SK-N-SH (cell line): ENCODE measurements at regions not wholly inside any gene's neighbourhood (a gene's known extent, or its start where the extent isn't known, plus 50 kb on each side); places are given as distances from the start of the nearest gene placed in this dataset.
A peak's percentile ranks its signal among the peaks of the same experiment; 100 is the strongest.

Experiments used
- CTCF ChIA-PET: fragments of 300-600, 350-600 bp; formaldehyde crosslinking; extraction: SDS; loops from one replicate; lab custom pipeline; 2021; lab: Yijun Ruan, JAX
- POLR2A ChIA-PET: fragments of 350-600 bp; sonication (Branson Sonifier 250); formaldehyde crosslinking; extraction: SDS; loops from one replicate; lab custom pipeline; 2020; ENCODE audit warnings: antibody characterized with exemption, inconsistent platforms; lab: Yijun Ruan, JAX
- DNase-seq: peaks from one replicate; pipeline ENCODE4 v3.0.0; 2012
- H2AFZ ChIP-seq: fragments of 200-600 bp; sonication (generic); 2 replicates; pipeline ENCODE4 v1.8.1; 2016; ENCODE audit warnings: antibody characterized with exemption, mild to moderate bottlenecking, low read depth
- H3F3A ChIP-seq: fragments of 200-600 bp; sonication (generic); replicated peaks from 2 replicates; pipeline ENCODE3; 2016; ENCODE audit warnings: antibody characterized with exemption, mild to moderate bottlenecking; ENCODE audit not compliant: insufficient read depth
- H3K27ac ChIP-seq, 2 experiments: fragments of 200-500 bp in 1 of 2; fragments of 200-600 bp in 1 of 2; sonication (Bioruptor generic) in 1 of 2; sonication (generic), shearing (Covaris generic) in 1 of 2; 2 replicates each; pipeline versions ENCODE4 v1.5.1 to v1.6.1; 2014 to 2016; ENCODE audit warnings: low read depth in 2 of 2, inconsistent platforms in 1 of 2, low read length in 1 of 2, mild to moderate bottlenecking in 1 of 2, mixed read lengths in 1 of 2
- H3K27me3 ChIP-seq: fragments of 200-600 bp; sonication (generic), shearing (Covaris generic); 2 replicates; pipeline ENCODE4 v1.6.1; 2016; ENCODE audit warnings: mixed run types; ENCODE audit not compliant: insufficient read depth
- H3K36me3 ChIP-seq, 2 experiments: fragments of 200-500 bp in 1 of 2; fragments of 200-600 bp in 1 of 2; sonication (Bioruptor generic) in 1 of 2; sonication (generic) in 1 of 2; replicated peaks in 1 of 2; 2 replicates each; pipeline versions ENCODE3 to v1.5.1; 2014 to 2016; ENCODE audit warnings: low read length in 1 of 2, mild to moderate bottlenecking in 1 of 2; ENCODE audit not compliant: insufficient read depth in 2 of 2, control insufficient read depth in 1 of 2
- H3K4me1 ChIP-seq, 2 experiments: fragments of 200-500 bp in 1 of 2; fragments of 200-600 bp in 1 of 2; sonication (Bioruptor generic) in 1 of 2; sonication (generic), shearing (Covaris generic) in 1 of 2; 2 replicates each; pipeline versions ENCODE4 v1.5.1 to v1.6.1; 2014 to 2016; ENCODE audit warnings: low read depth in 1 of 2, low read length in 1 of 2, mixed run types in 1 of 2; ENCODE audit not compliant: insufficient read depth in 2 of 2, control insufficient read depth in 1 of 2
- H3K4me2 ChIP-seq: fragments of 200-600 bp; sonication (generic), shearing (Covaris generic); 2 replicates; pipeline ENCODE4 v1.6.1; 2017; ENCODE audit warnings: mixed run types
- H3K4me3 ChIP-seq, 2 experiments: fragments of 200-500 bp in 1 of 2; fragments of 200-600 bp in 1 of 2; sonication (Bioruptor generic) in 1 of 2; sonication (generic), shearing (Covaris generic) in 1 of 2; 2 replicates each; pipeline versions ENCODE4 v1.5.1 to v1.8.1; 2014 to 2016; ENCODE audit warnings: low read depth in 2 of 2, inconsistent platforms in 1 of 2, low read length in 1 of 2, mild to moderate bottlenecking in 1 of 2, mixed read lengths in 1 of 2, moderate library complexity in 1 of 2
- H3K79me2 ChIP-seq: fragments of 200-600 bp; sonication (generic); 2 replicates; pipeline ENCODE4 v1.8.1; 2017; ENCODE audit warnings: mild to moderate bottlenecking; ENCODE audit not compliant: insufficient read depth
- H3K9ac ChIP-seq: fragments of 200-600 bp; sonication (generic); 2 replicates; pipeline ENCODE4 v1.6.1; 2017; ENCODE audit warnings: mixed run types
- H3K9me2 ChIP-seq: fragments of 200-600 bp; sonication (generic); 2 replicates; pipeline ENCODE4 v1.6.1; 2017; ENCODE audit warnings: mixed run types
- H3K9me3 ChIP-seq: fragments of 200-600 bp; sonication (generic); 2 replicates; pipeline ENCODE4 v1.6.1; 2017; ENCODE audit warnings: mixed run types, mild to moderate bottlenecking, moderate library complexity
- H4K20me1 ChIP-seq: fragments of 200-600 bp; sonication (generic); 2 replicates; pipeline ENCODE4 v1.6.1; 2017; ENCODE audit warnings: mild to moderate bottlenecking, mixed run types; ENCODE audit not compliant: insufficient read depth
- CHD2 ChIP-seq: fragments of 150-350 bp; IDR thresholded peaks from 2 replicates; pipeline ENCODE4 v1.6.1; 2018; ENCODE audit warnings: low read length; ENCODE audit not compliant: partially characterized antibody
- ELF1 ChIP-seq: IDR thresholded peaks from 2 replicates; pipeline ENCODE4 v1.4.0; 2012
- EP300 ChIP-seq, 2 experiments: IDR thresholded peaks; 2 replicates each; pipeline versions ENCODE4 v1.4.0 to v1.6.1; 2012; ENCODE audit warnings: borderline replicate concordance in 1 of 2, low read depth in 1 of 2, low read length in 1 of 2
- EZH2phosphoT487 ChIP-seq: fragments of 200-600 bp; sonication (generic); IDR thresholded peaks from 2 replicates; pipeline ENCODE4 v1.6.1; 2017; ENCODE audit warnings: low read depth, mixed run types, mild to moderate bottlenecking, antibody characterized with exemption, moderate library complexity, borderline replicate concordance
- FOSL2 ChIP-seq: IDR thresholded peaks from 2 replicates; pipeline ENCODE4 v1.4.0; 2012; ENCODE audit warnings: low read depth, mild to moderate bottlenecking, moderate library complexity, borderline replicate concordance
- FOXJ3 ChIP-seq: sonication (generic); formaldehyde crosslinking; IDR thresholded peaks from 2 replicates; pipeline ENCODE4 v1.5.1; 2020; ENCODE audit warnings: mild to moderate bottlenecking, missing genetic modification reagents
- FOXM1 ChIP-seq: IDR thresholded peaks from 2 replicates; pipeline ENCODE4 v1.4.0; 2012; ENCODE audit warnings: low read depth, mild to moderate bottlenecking
- GABPA ChIP-seq: IDR thresholded peaks from 2 replicates; pipeline ENCODE4 v1.4.0; 2012; ENCODE audit warnings: low read depth, mild to moderate bottlenecking
- GATA2 ChIP-seq: sonication (generic); formaldehyde crosslinking; IDR thresholded peaks from 2 replicates; pipeline ENCODE4 v1.5.0; 2020; ENCODE audit warnings: mild to moderate bottlenecking, missing genetic modification reagents
- MEF2A ChIP-seq: IDR thresholded peaks from 2 replicates; pipeline ENCODE4 v1.4.0; 2012; ENCODE audit warnings: low read depth, borderline replicate concordance
- NFIC ChIP-seq: IDR thresholded peaks from 2 replicates; pipeline ENCODE4 v1.4.0; 2012; ENCODE audit warnings: borderline replicate concordance
- RXRA ChIP-seq: IDR thresholded peaks from 2 replicates; pipeline ENCODE4 v1.4.0; 2012; ENCODE audit warnings: low read depth, mild to moderate bottlenecking, borderline replicate concordance
- SMC3 ChIP-seq: IDR thresholded peaks from 2 replicates; pipeline ENCODE4 v1.6.1; 2012; ENCODE audit warnings: low read depth, low read length, improper control_type of control experiment
- TAF1 ChIP-seq: IDR thresholded peaks from 2 replicates; pipeline ENCODE4 v1.6.1; 2012; ENCODE audit warnings: low read depth, mild to moderate bottlenecking, low read length, moderate library complexity, borderline replicate concordance
- TCF12 ChIP-seq: IDR thresholded peaks from 2 replicates; pipeline ENCODE4 v1.4.0; 2012
- TEAD4 ChIP-seq: IDR thresholded peaks from 2 replicates; pipeline ENCODE4 v1.4.0; 2012; ENCODE audit warnings: mild to moderate bottlenecking, borderline replicate concordance; ENCODE audit not compliant: insufficient read depth
- WGBS: methylation state at CpG from one replicate; pipeline ENCODE4 v1.1.6; 2017; ENCODE audit warnings: low lambda C conversion rate; 5-methylcytosine and 5-hydroxymethylcytosine counted together
- TF ChIP-seq, protein P1 (sequence below): IDR thresholded peaks from 2 replicates; pipeline ENCODE4 v1.6.1; 2012; ENCODE audit warnings: mild to moderate bottlenecking, low read depth, low read length, moderate library complexity
- TF ChIP-seq, protein P2 (sequence below): IDR thresholded peaks from 2 replicates; pipeline ENCODE4; 2012
- TF ChIP-seq, protein P3 (sequence below): IDR thresholded peaks from 2 replicates; pipeline ENCODE4 v1.4.0; 2012; ENCODE audit warnings: low read depth
- TF ChIP-seq, protein P4 (sequence below): fragments of 200-600 bp; sonication (generic); IDR thresholded peaks from 2 replicates; pipeline ENCODE4 v1.6.1; 2017; ENCODE audit warnings: antibody characterized with exemption, mild to moderate bottlenecking, moderate library complexity
- TF ChIP-seq, protein P5 (sequence below): fragments of 150-350 bp; IDR thresholded peaks from 2 replicates; pipeline ENCODE4 v1.6.1; 2016; ENCODE audit warnings: mild to moderate bottlenecking, low read depth, low read length

DNA sequence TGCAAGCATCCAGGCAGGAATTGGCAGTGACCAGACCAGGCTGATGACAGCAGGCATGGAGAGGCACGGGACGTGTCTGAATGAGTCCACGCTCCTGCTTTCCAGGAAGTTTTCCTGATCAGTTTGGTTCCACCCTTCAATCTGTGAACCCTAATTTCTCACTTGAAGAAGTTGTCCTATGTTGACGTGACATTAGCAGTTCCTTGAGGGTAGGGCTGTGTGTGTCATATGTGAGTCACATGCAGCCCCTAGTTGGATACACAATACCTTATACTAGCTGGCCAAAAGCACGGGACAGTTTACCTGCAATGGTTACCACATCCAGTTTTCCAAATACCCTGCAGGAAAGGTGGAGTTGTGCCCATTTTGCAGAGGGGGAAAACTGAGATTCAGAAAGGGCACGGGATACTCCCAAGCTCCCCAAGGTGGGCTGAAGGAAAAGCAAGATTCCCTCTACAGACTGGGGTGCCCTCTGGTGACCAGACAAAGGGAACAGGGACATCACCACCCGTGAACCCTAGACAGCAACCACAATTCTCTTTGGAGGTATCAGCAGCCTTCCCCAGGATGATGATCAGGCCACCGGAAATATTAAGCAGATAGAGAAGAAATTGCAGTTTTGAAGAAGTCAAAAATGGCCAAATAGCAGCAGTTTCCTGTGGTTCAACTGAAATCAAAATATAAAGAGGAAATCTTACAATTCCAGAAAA is 194.5 kb downstream of the PHETA1 start (continued):
- TF ChIP-seq, protein P1, sequence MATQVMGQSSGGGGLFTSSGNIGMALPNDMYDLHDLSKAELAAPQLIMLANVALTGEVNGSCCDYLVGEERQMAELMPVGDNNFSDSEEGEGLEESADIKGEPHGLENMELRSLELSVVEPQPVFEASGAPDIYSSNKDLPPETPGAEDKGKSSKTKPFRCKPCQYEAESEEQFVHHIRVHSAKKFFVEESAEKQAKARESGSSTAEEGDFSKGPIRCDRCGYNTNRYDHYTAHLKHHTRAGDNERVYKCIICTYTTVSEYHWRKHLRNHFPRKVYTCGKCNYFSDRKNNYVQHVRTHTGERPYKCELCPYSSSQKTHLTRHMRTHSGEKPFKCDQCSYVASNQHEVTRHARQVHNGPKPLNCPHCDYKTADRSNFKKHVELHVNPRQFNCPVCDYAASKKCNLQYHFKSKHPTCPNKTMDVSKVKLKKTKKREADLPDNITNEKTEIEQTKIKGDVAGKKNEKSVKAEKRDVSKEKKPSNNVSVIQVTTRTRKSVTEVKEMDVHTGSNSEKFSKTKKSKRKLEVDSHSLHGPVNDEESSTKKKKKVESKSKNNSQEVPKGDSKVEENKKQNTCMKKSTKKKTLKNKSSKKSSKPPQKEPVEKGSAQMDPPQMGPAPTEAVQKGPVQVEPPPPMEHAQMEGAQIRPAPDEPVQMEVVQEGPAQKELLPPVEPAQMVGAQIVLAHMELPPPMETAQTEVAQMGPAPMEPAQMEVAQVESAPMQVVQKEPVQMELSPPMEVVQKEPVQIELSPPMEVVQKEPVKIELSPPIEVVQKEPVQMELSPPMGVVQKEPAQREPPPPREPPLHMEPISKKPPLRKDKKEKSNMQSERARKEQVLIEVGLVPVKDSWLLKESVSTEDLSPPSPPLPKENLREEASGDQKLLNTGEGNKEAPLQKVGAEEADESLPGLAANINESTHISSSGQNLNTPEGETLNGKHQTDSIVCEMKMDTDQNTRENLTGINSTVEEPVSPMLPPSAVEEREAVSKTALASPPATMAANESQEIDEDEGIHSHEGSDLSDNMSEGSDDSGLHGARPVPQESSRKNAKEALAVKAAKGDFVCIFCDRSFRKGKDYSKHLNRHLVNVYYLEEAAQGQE = no peak
- TF ChIP-seq GATA2 (CRISPR knock-in tag) (no peak), SMC3 (peak; percentile 51), TEAD4 (no peak), CHD2 (no peak)
- TF ChIP-seq, all 33 proteins: peak for 3

DNA sequence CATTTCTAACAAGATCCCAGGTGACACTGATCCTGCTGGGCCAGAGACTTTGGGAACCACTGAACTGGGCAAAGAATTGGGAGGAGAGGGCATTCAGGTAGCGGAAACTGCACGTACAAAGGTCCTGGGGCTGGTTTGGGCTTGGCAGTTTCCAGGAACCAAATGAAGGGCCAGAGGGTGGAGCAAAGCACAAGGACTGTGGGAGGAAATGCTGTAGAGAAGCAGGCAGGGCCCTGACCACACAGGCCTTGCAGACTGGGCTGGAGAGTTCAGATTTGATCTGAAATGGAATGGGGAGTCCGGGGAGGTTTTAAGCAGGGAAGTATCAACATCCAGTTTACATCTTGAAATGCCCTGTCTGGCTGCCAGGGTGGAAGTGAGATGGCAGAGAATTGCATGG is 195.1 kb downstream of the PHETA1 start:
- Histone ChIP-seq H3K36me3 (no peaks in the 10 kb centered on the region), H3K9me3 (no peaks in the 10 kb centered on the region), H3K9ac (no peak overlapping the region), H2AFZ (no peak overlapping the region), H3K9me2 (no peaks in the 10 kb centered on the region), H3K4me1 (peaks cover 0 to 56% of the 10 kb centered on the region in 2 experiments; a peak in 2 of 4 replicates), H3K4me3 (no peak overlapping the region), H3K79me2 (no peaks in the 10 kb centered on the region), H3K27me3 (no peaks in the 10 kb centered on the region), H4K20me1 (no peaks in the 10 kb centered on the region), H3F3A (no peaks in the 10 kb centered on the region), H3K27ac (peak overlapping the region in 1 of 2 experiments; percentile 47; a peak in 2 of 4 replicates), H3K4me2 (no peak overlapping the region)
- ChIA-PET POLR2A (interaction anchor here (0.6 kb wide), 1 partner anchor 35 kb away, joined by 3 read pairs; no protein-coding TSS in a partner anchor), CTCF (interaction anchor here (0.6 to 2.5 kb wide), 14 partner anchors 8 to 236 kb away, joined by 3 to 11 read pairs (median 3); no protein-coding TSS in a partner anchor)
- 78% methylated on average over 3 of the region's 3 CpGs for WGBS
- no peak for DNase-seq
- TF ChIP-seq, protein P2, sequence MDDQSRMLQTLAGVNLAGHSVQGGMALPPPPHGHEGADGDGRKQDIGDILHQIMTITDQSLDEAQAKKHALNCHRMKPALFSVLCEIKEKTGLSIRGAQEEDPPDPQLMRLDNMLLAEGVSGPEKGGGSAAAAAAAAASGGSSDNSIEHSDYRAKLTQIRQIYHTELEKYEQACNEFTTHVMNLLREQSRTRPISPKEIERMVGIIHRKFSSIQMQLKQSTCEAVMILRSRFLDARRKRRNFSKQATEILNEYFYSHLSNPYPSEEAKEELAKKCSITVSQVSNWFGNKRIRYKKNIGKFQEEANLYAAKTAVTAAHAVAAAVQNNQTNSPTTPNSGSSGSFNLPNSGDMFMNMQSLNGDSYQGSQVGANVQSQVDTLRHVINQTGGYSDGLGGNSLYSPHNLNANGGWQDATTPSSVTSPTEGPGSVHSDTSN = no peak
- TF ChIP-seq, protein P3, sequence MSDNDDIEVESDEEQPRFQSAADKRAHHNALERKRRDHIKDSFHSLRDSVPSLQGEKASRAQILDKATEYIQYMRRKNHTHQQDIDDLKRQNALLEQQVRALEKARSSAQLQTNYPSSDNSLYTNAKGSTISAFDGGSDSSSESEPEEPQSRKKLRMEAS = no peak
- TF ChIP-seq EZH2phosphoT487 = no peak
- no peak for TF ChIP-seq MEF2A
- no peak for TF ChIP-seq GABPA
- no peak for TF ChIP-seq TCF12
- TF ChIP-seq TAF1 = no peak
- TF ChIP-seq EP300 (IDR thresholded peaks at IDR 0.05; ENCODE audit: borderline replicate concordance in 1 of 2, low read depth in 1 of 2, low read length in 1 of 2) = no peak
- TF ChIP-seq FOXM1 = no peak
- TF ChIP-seq, protein P4, sequence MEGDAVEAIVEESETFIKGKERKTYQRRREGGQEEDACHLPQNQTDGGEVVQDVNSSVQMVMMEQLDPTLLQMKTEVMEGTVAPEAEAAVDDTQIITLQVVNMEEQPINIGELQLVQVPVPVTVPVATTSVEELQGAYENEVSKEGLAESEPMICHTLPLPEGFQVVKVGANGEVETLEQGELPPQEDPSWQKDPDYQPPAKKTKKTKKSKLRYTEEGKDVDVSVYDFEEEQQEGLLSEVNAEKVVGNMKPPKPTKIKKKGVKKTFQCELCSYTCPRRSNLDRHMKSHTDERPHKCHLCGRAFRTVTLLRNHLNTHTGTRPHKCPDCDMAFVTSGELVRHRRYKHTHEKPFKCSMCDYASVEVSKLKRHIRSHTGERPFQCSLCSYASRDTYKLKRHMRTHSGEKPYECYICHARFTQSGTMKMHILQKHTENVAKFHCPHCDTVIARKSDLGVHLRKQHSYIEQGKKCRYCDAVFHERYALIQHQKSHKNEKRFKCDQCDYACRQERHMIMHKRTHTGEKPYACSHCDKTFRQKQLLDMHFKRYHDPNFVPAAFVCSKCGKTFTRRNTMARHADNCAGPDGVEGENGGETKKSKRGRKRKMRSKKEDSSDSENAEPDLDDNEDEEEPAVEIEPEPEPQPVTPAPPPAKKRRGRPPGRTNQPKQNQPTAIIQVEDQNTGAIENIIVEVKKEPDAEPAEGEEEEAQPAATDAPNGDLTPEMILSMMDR = no peak
- TF ChIP-seq, protein P5, sequence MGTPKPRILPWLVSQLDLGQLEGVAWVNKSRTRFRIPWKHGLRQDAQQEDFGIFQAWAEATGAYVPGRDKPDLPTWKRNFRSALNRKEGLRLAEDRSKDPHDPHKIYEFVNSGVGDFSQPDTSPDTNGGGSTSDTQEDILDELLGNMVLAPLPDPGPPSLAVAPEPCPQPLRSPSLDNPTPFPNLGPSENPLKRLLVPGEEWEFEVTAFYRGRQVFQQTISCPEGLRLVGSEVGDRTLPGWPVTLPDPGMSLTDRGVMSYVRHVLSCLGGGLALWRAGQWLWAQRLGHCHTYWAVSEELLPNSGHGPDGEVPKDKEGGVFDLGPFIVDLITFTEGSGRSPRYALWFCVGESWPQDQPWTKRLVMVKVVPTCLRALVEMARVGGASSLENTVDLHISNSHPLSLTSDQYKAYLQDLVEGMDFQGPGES = no peak
- TF ChIP-seq ELF1 = no peak
- TF ChIP-seq NFIC = no peak
- TF ChIP-seq RXRA = no peak
- TF ChIP-seq FOSL2 = no peak
- no peak for TF ChIP-seq FOXJ3 (CRISPR knock-in tag)
